Naive B cell (primary cell): ENCODE measurements at regions not wholly inside any gene's neighbourhood (a gene's known extent, or its start where the extent isn't known, plus 50 kb on each side); places are given as distances from the start of the nearest gene placed in this dataset.
"Not testable (repeated sequence)": the region's sequence is repeated elsewhere in the genome, so short reads cannot be mapped to it uniquely, and the experiment has no call there.

Experiments used
- ATAC-seq, 2 donors: fragments of 150-1000 bp; cut with Tn5 transposase; 2 replicates each; pipeline ENCODE4 v1.10.0; 2021; ENCODE audit warnings: low read depth in 2 of 2, mild to moderate bottlenecking in 2 of 2, moderate library complexity in 2 of 2
- DNase-seq: peaks from one replicate; pipeline ENCODE4 v3.0.0; 2022
- H3K27ac Mint-ChIP-seq, 6 donors: one replicate each; pipeline ENCODE4 v1.8.0; 2020 to 2022; ENCODE audit warnings: mild to moderate bottlenecking in 6 of 6, mixed read lengths in 6 of 6, moderate library complexity in 5 of 6, inconsistent platforms in 2 of 6
- H3K27me3 Mint-ChIP-seq, 3 donors: one replicate each; pipeline ENCODE4 v1.8.0; 2021 to 2022; ENCODE audit warnings: mixed read lengths in 3 of 3, mild to moderate bottlenecking in 1 of 3
- H3K36me3 Mint-ChIP-seq, 2 donors: one replicate each; pipeline ENCODE4 v1.8.0; 2020 to 2022; ENCODE audit warnings: mixed read lengths in 2 of 2, inconsistent platforms in 1 of 2, mild to moderate bottlenecking in 1 of 2
- H3K4me1 Mint-ChIP-seq, 3 donors: one replicate each; pipeline ENCODE4 v1.8.0; 2020 to 2022; ENCODE audit warnings: mixed read lengths in 3 of 3, inconsistent platforms in 1 of 3, mild to moderate bottlenecking in 1 of 3, moderate library complexity in 1 of 3
- H3K4me3 Mint-ChIP-seq, 8 donors: one replicate each; pipeline ENCODE4 v1.8.0; 2020 to 2022; ENCODE audit warnings: mild to moderate bottlenecking in 8 of 8, mixed read lengths in 8 of 8, moderate library complexity in 8 of 8, inconsistent platforms in 2 of 8
- H3K9me3 Mint-ChIP-seq, 7 donors: one replicate each; pipeline ENCODE4 v1.8.0; 2020 to 2022; ENCODE audit warnings: mixed read lengths in 7 of 7, mild to moderate bottlenecking in 5 of 7, inconsistent platforms in 2 of 7, moderate library complexity in 1 of 7

GRCh38 chrX:140172401-140172800, 207.1 kb upstream of the CXorf66 start:
- Mint-ChIP-seq H3K36me3 (no peaks in the 10 kb centered on the region), H3K9me3 (peaks cover 0 to 6% (median 2%) of the 10 kb centered on the region in 7 donors), H3K4me1 (no peaks in the 10 kb centered on the region), H3K4me3 (no peak overlapping the region), H3K27ac (no peak overlapping the region), H3K27me3 (no peaks in the 10 kb centered on the region)
- ATAC-seq (no peak), DNase-seq (no peak)

- H3K27ac Mint-ChIP-seq: no peak overlapping the region
- no peak overlapping the region for H3K4me3 Mint-ChIP-seq
- ATAC-seq: no peak
- H3K9me3 Mint-ChIP-seq: peaks cover 0 to 6% (median 2%) of the 10 kb centered on the region in 7 donors
- no peaks in the 10 kb centered on the region for H3K27me3 Mint-ChIP-seq
- H3K36me3 Mint-ChIP-seq: no peaks in the 10 kb centered on the region
- no peak for DNase-seq
- no peaks in the 10 kb centered on the region for H3K4me1 Mint-ChIP-seq
Observed at GRCh38 chrX:140167551-140167950, 202.2 kb upstream of the CXorf66 start.

- ATAC-seq: no peak
Observed at GRCh38 chrX:140165849-140166248, 200.5 kb upstream of the CXorf66 start.

GRCh38 chrX:140164391-140164790, 199.1 kb upstream of the CXorf66 start:
- DNase-seq (no peak), ATAC-seq (no peak)
- Mint-ChIP-seq H3K9me3 (peaks cover 0 to 2% (median 0%) of the 10 kb centered on the region in 7 donors), H3K27ac (no peak overlapping the region), H3K4me1 (no peaks in the 10 kb centered on the region), H3K36me3 (no peaks in the 10 kb centered on the region), H3K4me3 (no peak overlapping the region), H3K27me3 (no peaks in the 10 kb centered on the region)

More at GRCh38 chrX:140165849-140166248, 200.5 kb upstream of the CXorf66 start:
- Mint-ChIP-seq H3K9me3 (peaks cover 0 to 2% (median 0%) of the 10 kb centered on the region in 7 donors), H3K27me3 (no peaks in the 10 kb centered on the region), H3K4me3 (no peak overlapping the region), H3K4me1 (no peaks in the 10 kb centered on the region), H3K27ac (no peak overlapping the region), H3K36me3 (no peaks in the 10 kb centered on the region)
- no peak for DNase-seq

DNA sequence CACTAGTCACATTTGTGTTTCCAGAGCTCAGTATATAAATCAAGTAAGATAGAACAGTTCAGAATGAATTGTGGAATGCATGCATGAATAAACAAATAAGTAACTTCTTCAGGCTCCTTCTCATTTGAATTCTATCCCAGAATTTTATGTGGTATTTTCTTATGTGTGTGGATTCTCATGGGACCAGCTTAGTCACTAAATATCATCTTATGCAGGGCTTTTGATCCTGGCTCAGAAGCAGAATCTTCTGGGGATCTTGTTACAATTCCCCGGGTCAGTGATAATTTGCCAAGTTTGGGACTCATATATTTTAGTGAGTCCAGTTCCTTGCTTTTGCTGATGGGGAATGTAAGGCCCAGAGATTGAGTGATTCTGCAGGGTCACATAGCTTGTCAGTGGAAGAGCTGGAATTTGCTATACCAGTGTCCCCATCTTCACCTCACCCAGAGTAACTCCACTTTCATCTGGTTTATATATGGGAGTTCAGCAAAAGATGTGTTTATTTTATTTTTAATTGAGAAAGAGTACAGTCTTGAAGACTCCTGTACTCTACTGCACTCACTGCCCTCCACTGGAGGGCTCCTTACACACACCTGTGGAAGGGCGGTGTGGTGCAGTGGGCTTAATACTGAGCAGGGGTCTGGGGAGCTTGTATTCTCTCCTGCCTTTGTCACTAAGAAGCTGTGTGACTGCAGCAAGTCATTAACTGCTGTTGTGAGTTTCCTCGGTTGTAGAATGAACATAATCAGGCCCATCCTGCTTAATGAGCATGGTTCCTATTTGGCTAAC, 198.2 kb upstream of the CXorf66 start:
- Mint-ChIP-seq H3K36me3 (no peaks in the 10 kb centered on the region), H3K27me3 (no peaks in the 10 kb centered on the region), H3K4me1 (no peaks in the 10 kb centered on the region), H3K9me3 (peaks cover 0 to 2% (median 0%) of the 10 kb centered on the region in 7 donors), H3K4me3 (no peak overlapping the region), H3K27ac (no peak overlapping the region)
- no peak for ATAC-seq
- no peak for DNase-seq

DNA sequence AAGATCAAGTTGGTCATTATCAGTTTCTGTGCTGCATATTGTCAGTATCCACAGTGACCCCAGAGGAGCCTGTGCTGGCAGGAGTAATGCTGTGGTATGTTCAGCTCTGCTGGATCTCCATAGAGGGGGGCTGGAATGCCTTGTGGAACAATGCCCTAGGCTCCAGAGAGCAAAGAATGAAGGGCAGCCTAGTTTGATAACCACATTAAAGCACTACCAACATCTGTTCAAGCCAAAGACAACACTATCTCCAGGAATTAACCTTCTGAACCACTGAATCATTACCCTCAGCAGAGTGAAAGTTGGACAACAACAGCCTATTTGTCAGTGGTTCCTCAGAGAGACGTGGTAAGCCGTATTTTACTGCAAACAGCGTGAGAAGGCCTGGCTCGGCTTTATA, 192.3 kb upstream of the CXorf66 start:
- Mint-ChIP-seq H3K4me1 (no peaks in the 10 kb centered on the region), H3K9me3 (peaks cover 0 to 6% (median 0%) of the 10 kb centered on the region in 7 donors), H3K4me3 (no peak overlapping the region), H3K27me3 (no peaks in the 10 kb centered on the region), H3K27ac (no peak overlapping the region), H3K36me3 (no peaks in the 10 kb centered on the region)
- ATAC-seq (no peak), DNase-seq (no peak)

DNA sequence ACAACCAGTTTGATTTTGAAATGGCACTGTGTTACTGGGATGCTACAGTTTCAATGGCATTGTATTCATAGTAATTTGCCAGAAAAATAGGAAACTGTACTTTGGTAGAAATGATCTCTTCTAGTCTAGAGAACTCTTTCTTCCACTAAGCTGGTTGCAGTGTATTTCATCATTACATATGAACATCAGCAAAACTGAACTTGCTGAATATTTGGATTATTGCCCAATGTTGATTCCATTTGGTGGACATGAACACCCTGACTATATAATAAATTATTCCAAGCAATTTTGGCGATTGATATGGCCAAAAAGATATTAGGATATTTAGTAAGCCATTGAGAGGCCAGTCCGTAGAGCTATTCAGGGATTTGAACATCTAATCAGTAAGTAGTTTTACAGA, 191.8 kb upstream of the CXorf66 start:
- DNase-seq: no peak
- no peak overlapping the region for H3K4me3 Mint-ChIP-seq
- H3K4me1 Mint-ChIP-seq: no peaks in the 10 kb centered on the region
- H3K27ac Mint-ChIP-seq: peak overlapping the region in 1 of 6 donors; percentile 24
- H3K27me3 Mint-ChIP-seq: no peaks in the 10 kb centered on the region
- no peak for ATAC-seq
- H3K9me3 Mint-ChIP-seq: peaks cover 0 to 6% (median 2%) of the 10 kb centered on the region in 7 donors
- no peaks in the 10 kb centered on the region for H3K36me3 Mint-ChIP-seq

DNA sequence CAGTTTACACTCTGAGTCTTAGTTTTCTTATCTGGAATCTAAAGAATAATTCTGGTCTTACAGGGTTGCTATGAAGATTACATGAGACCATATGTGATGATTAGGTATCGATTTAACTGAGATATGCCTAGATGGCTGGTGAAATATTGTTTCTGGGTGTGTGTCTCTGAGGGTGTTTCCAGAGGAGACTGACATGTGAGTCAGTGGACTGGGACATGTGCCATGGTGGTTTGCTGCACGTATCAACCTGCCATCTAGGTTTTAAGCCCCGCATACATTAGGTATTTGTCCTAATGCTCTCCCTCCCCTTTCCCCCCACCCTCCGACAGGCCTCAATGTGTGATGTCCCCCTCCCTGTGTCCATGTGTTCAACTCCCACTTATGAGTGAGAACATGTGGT, 186.0 kb upstream of the CXorf66 start:
- ATAC-seq: no peak
- H3K9me3 Mint-ChIP-seq: peaks cover 0 to 12% (median 6%) of the 10 kb centered on the region in 7 donors
- no peaks in the 10 kb centered on the region for H3K36me3 Mint-ChIP-seq

GRCh38 chrX:140149761-140150160, 184.4 kb upstream of the CXorf66 start:
- DNase-seq (no peak), ATAC-seq (no peak)
- Mint-ChIP-seq H3K4me1 (no peaks in the 10 kb centered on the region), H3K27me3 (no peaks in the 10 kb centered on the region), H3K36me3 (no peaks in the 10 kb centered on the region), H3K9me3 (peaks cover 0 to 12% (median 6%) of the 10 kb centered on the region in 7 donors), H3K4me3 (no peak overlapping the region), H3K27ac (peak overlapping the region in 1 of 6 donors; percentile 30)

More for the DNA sequence above, 186.0 kb upstream of the CXorf66 start:
- H3K4me3 Mint-ChIP-seq: no peak overlapping the region
- DNase-seq: no peak
- H3K27me3 Mint-ChIP-seq: no peaks in the 10 kb centered on the region
- H3K4me1 Mint-ChIP-seq: no peaks in the 10 kb centered on the region
- no peak overlapping the region for H3K27ac Mint-ChIP-seq

DNA sequence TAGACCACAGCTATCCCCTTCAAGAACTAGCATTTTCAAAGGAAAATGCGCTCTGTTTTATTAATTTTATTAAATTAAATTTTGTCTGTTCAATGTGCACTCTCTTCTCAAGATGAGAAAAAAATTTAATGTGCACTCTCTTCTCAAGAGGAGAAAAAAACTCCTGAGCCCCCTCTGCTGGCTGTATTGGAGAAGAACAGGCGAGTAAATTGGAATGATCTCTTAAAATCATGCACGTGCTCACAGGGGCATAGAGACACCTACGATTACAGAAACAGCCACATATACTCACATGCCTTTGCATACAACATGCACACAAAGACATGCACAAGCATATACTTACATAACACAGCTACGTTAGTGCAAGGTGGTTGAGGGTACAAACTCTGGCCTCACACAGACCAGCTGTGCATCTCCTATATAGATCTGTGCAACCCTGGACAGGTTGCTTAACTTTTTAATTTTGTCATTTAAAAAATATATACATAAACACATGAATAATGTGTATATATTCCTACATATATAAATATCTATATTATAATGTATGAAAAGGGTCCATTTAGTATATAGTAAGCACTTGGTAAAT, 176.2 kb upstream of the CXorf66 start:
- Mint-ChIP-seq H3K9me3 (peaks cover 0 to 2% (median 0%) of the 10 kb centered on the region in 7 donors), H3K4me1 (no peaks in the 10 kb centered on the region), H3K36me3 (no peaks in the 10 kb centered on the region), H3K27me3 (no peaks in the 10 kb centered on the region), H3K4me3 (no peak overlapping the region), H3K27ac (no peak overlapping the region)
- DNase-seq: peak; percentile 1
- ATAC-seq: no peak

DNA sequence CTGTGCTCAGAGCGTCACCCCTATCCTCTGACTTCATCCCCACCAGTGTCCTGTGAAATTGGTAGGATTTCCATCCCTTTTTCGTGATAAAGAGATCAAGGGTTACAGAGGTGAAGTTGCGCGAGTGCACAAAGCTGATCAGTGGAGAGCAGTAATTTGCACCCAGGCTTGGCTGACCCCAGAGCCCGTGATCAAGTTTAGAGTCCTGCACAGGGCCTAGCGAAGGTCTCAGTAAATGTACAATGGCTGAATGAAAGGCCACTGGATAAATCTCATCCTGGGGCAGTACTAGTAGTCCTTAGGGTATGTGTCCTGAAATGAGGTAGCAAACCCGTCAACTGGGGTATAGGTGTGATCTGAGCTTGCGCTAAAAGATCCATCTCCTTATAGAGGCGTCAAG, 173.2 kb upstream of the CXorf66 start:
- not testable (repeated sequence) for DNase-seq, H3K27ac Mint-ChIP-seq, H3K27me3 Mint-ChIP-seq, H3K4me3 Mint-ChIP-seq, H3K36me3 Mint-ChIP-seq, H3K9me3 Mint-ChIP-seq, ATAC-seq, H3K4me1 Mint-ChIP-seq

DNA sequence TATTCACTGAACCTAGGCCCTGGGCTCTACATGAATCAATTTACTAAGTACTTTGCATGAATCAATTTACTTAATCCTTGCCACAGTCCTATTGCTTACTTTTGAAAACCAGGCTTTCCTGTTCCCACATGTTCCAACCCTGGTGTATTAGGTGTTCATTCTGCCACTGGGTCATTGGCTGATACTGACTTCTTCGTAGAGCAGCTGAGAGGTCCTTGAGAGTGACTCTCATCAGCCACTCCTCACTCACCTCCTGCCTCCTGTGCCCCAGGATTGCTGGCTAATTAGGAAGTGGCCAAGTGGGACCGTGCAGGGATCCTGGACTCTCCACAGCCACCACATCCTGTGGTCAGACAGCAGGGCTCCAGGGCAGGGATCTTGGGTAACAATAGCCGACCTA, 172.7 kb upstream of the CXorf66 start:
- not testable (repeated sequence) for H3K27ac Mint-ChIP-seq, ATAC-seq, H3K4me1 Mint-ChIP-seq, H3K36me3 Mint-ChIP-seq, H3K27me3 Mint-ChIP-seq, DNase-seq, H3K9me3 Mint-ChIP-seq, H3K4me3 Mint-ChIP-seq

DNA sequence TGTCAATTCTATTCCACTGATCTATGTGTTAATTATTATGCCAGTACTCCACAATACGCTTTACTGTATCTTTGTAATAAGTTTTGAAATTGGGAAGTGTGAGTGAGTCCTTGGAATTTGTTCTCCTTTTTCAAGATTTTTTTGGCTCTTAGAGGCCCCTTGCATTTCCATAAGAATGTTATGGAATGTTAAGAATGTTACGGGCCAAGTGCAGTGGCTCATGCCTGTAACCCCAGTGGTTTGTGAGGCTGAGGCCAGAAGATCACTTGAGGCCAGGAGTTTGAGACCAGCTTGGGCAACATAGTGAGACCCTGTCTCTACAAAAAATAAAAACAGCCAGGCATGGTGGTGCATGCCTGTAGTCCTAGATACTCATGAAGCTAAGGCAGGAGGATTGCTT, 167.6 kb upstream of the CXorf66 start:
- H3K27ac Mint-ChIP-seq: no peak overlapping the region
- peaks cover 0 to 4% (median 0%) of the 10 kb centered on the region in 7 donors for H3K9me3 Mint-ChIP-seq
- H3K4me1 Mint-ChIP-seq: no peaks in the 10 kb centered on the region
- H3K4me3 Mint-ChIP-seq: no peak overlapping the region
- ATAC-seq (no peak), DNase-seq (no peak)
- H3K36me3 Mint-ChIP-seq: no peaks in the 10 kb centered on the region
- H3K27me3 Mint-ChIP-seq: no peaks in the 10 kb centered on the region

- H3K4me3 Mint-ChIP-seq: no peak overlapping the region
- no peaks in the 10 kb centered on the region for H3K36me3 Mint-ChIP-seq
- no peaks in the 10 kb centered on the region for H3K27me3 Mint-ChIP-seq
- H3K27ac Mint-ChIP-seq: no peak overlapping the region
- peaks cover 0 to 28% (median 7%) of the 10 kb centered on the region in 7 donors for H3K9me3 Mint-ChIP-seq
- DNase-seq: no peak
- no peaks in the 10 kb centered on the region for H3K4me1 Mint-ChIP-seq
- no peak for ATAC-seq
Observed at GRCh38 chrX:140123446-140123845, 158.1 kb upstream of the CXorf66 start.
